ENCODE measurements at regions not wholly inside any gene's neighbourhood (a gene's known extent, or its start where the extent isn't known, plus 50 kb on each side); places are given as distances from the start of the nearest gene placed in this dataset.

- no peak for TF ChIP-seq EZH2 (IDR thresholded peaks at IDR 0.05; ENCODE audit: low read depth, low read length, severe bottlenecking)
- TF ChIP-seq CEBPB (IDR thresholded peaks at IDR 0.05; ENCODE audit: low read depth, low read length) = no peak
Measured at GRCh38 chr5:35466746-35467145, 150.9 kb upstream of the SPEF2 start (continued).

All from H1 (cell line).